Keratinocyte (primary cell): ENCODE measurements at regions not wholly inside any gene's neighbourhood (a gene's known extent, or its start where the extent isn't known, plus 50 kb on each side); places are given as distances from the start of the nearest gene placed in this dataset.

ENCODE experiments used
- CTCF ChIP-seq, 3 experiments: IDR thresholded peaks in 1 of 3; conservative IDR thresholded peaks in 1 of 3; optimal IDR thresholded peaks in 1 of 3; 2 replicates in 2 of 3; 3 replicates in 1 of 3; pipeline versions ENCODE3 to v1.5.1; 2011; ENCODE audit warnings: low read length in 3 of 3, mild to moderate bottlenecking in 3 of 3, moderate library complexity in 2 of 3, control low read depth in 1 of 3, inconsistent platforms in 1 of 3; ENCODE audit not compliant: insufficient read depth in 2 of 3; ENCODE audit errors: extremely low read depth in 1 of 3
- EZH2 ChIP-seq: IDR thresholded peaks from one replicate; pipeline ENCODE4 v1.6.1; 2012; ENCODE audit warnings: inconsistent platforms, mild to moderate bottlenecking, low read length, moderate library complexity

GRCh38 chr2:144630459-144631215 is 110.7 kb upstream of the ZEB2 start:
- no peak for TF ChIP-seq CTCF (optimal IDR thresholded peaks at IDR 0.05 in 1 of 3, IDR thresholded peaks at IDR 0.05 in 1 of 3, conservative IDR thresholded peaks at IDR 0.05 in 1 of 3; ENCODE audit: extremely low read depth in 1 of 3, insufficient read depth in 2 of 3, low read length in 3 of 3)
- no peak for TF ChIP-seq EZH2
